GM23338 (cell line): ENCODE measurements at regions not wholly inside any gene's neighbourhood (a gene's known extent, or its start where the extent isn't known, plus 50 kb on each side); places are given as distances from the start of the nearest gene placed in this dataset.
A peak's percentile ranks its signal among the peaks of the same experiment; 100 is the strongest.

Experiments used
- ATAC-seq: fragments of 200-7000 bp; cut with Tn5 transposase; 3 replicates; pipeline ENCODE4 v1.9.1; 2020
- DNase-seq: peaks from one replicate; pipeline ENCODE4 v3.0.0-alpha.2; 2015; ENCODE audit warnings: low spot score
- H2AFZ ChIP-seq: fragments of 200-600 bp; sonication (generic); 2 replicates; pipeline ENCODE4 v1.8.0; 2016; ENCODE audit warnings: antibody characterized with exemption, mild to moderate bottlenecking, moderate library complexity
- H3F3A ChIP-seq: fragments of 200-600 bp; sonication (generic); replicated peaks from 2 replicates; pipeline ENCODE4 v1.8.0; 2017; ENCODE audit warnings: antibody characterized with exemption, mixed run types, low read depth
- H3K27ac ChIP-seq: fragments of 200-600 bp; sonication (generic); 2 replicates; pipeline ENCODE4 v1.6.1; 2016; ENCODE audit warnings: low read depth
- H3K27me3 ChIP-seq: fragments of 200-600 bp; sonication (generic); 2 replicates; pipeline ENCODE4 v1.8.0; 2016; ENCODE audit warnings: mild to moderate bottlenecking, mixed run types, moderate library complexity; ENCODE audit not compliant: insufficient read depth
- H3K36me3 ChIP-seq: fragments of 200-600 bp; sonication (generic); 2 replicates; pipeline ENCODE4 v1.8.0; 2016; ENCODE audit warnings: mild to moderate bottlenecking; ENCODE audit not compliant: insufficient read depth
- H3K4me1 ChIP-seq: fragments of 200-600 bp; sonication (generic); 2 replicates; pipeline ENCODE4 v1.8.0; 2016; ENCODE audit warnings: mild to moderate bottlenecking, moderate library complexity; ENCODE audit not compliant: insufficient read depth
- H3K4me2 ChIP-seq: fragments of 200-600 bp; sonication (generic); 2 replicates; pipeline ENCODE4 v1.7.1; 2017; ENCODE audit warnings: mixed run types
- H3K4me3 ChIP-seq: fragments of 200-600 bp; sonication (generic); 2 replicates; pipeline ENCODE4 v1.6.1; 2016; ENCODE audit warnings: mixed run types
- H3K79me2 ChIP-seq: fragments of 200-600 bp; sonication (generic); replicated peaks from 2 replicates; pipeline ENCODE4 v1.8.0; 2017; ENCODE audit warnings: mild to moderate bottlenecking; ENCODE audit not compliant: insufficient read depth
- H3K9me2 ChIP-seq: fragments of 200-600 bp; sonication (generic); 2 replicates; pipeline ENCODE4 v1.8.0; 2017; ENCODE audit not compliant: insufficient read depth
- H4K20me1 ChIP-seq: fragments of 200-600 bp; sonication (generic); replicated peaks from 2 replicates; pipeline ENCODE4 v1.8.0; 2017; ENCODE audit warnings: mild to moderate bottlenecking; ENCODE audit not compliant: insufficient read depth
- H3K27ac Mint-ChIP-seq: 2 replicates; pipeline ENCODE4 v1.8.0; 2020; ENCODE audit warnings: inconsistent platforms, mild to moderate bottlenecking, moderate library complexity, mixed read lengths
- H3K27me3 Mint-ChIP-seq: 3 replicates; pipeline ENCODE4 v1.8.0; 2022; ENCODE audit warnings: low read depth, mild to moderate bottlenecking, moderate library complexity, mixed read lengths, inconsistent platforms; ENCODE audit not compliant: insufficient read depth, poor library complexity
- H3K36me3 Mint-ChIP-seq: 3 replicates; pipeline ENCODE4 v1.8.0; 2021; ENCODE audit warnings: low read depth, mild to moderate bottlenecking, inconsistent platforms, moderate library complexity, mixed read lengths
- H3K4me1 Mint-ChIP-seq: 3 replicates; pipeline ENCODE4 v1.8.0; 2020; ENCODE audit warnings: mild to moderate bottlenecking, inconsistent platforms, mixed read lengths
- H3K4me3 Mint-ChIP-seq: 3 replicates; pipeline ENCODE4 v1.8.0; 2021; ENCODE audit warnings: moderate library complexity, mild to moderate bottlenecking, inconsistent platforms, mixed read lengths
- H3K9me3 Mint-ChIP-seq: 3 replicates; pipeline ENCODE4 v1.8.0; 2020; ENCODE audit warnings: moderate library complexity, mild to moderate bottlenecking, inconsistent platforms, mixed read lengths
- CTCF ChIP-seq, 2 experiments: fragments of 200-600 bp in 1 of 2; sonication (generic) in 1 of 2; conservative IDR thresholded peaks; 2 replicates each; pipeline versions ENCODE4 v1.5.1 to v1.6.1; 2016 to 2017; ENCODE audit warnings: antibody characterized with exemption in 2 of 2, low read depth in 2 of 2, mild to moderate bottlenecking in 2 of 2, moderate library complexity in 1 of 2
- EZH2phosphoT487 ChIP-seq: fragments of 200-600 bp; sonication (generic); IDR thresholded peaks from one replicate; pipeline ENCODE4 v1.8.1; 2018; ENCODE audit warnings: antibody characterized with exemption; ENCODE audit not compliant: unreplicated experiment
- NANOG ChIP-seq: IDR thresholded peaks from 2 replicates; pipeline ENCODE4 v1.6.1; 2016; ENCODE audit warnings: antibody characterized with exemption, borderline replicate concordance
- REST ChIP-seq: IDR thresholded peaks from one replicate; pipeline ENCODE4 v1.6.1; 2018; ENCODE audit warnings: antibody characterized with exemption; ENCODE audit not compliant: unreplicated experiment
- ZNF331 ChIP-seq: fragments of 250-450 bp; sonication (Bioruptor Pico); IDR thresholded peaks from 2 replicates; pipeline ENCODE4 v1.5.0; 2020; ENCODE audit warnings: low read depth, mild to moderate bottlenecking, moderate library complexity

DNA sequence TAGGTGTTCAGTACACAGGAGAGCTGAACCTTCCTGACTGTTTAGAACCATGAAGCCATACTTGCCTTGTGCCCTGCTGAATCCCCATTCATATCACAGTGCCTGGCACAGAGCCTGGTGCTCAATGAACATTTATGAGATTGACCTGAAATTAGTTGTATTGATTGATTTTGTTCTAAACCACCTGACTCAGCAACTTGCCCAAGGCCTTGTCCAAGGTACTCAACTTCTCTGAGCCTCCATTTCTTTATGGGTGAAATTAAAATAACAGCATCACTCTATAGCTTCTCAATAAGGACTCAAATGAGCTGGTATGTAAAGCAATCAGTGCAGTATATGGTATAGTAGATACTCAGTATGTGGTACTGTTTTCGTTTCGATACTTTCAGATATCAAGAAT lies 208.1 kb downstream of the SLC39A8 start:
- no peaks in the 10 kb centered on the region for H3K9me3 Mint-ChIP-seq
- no peak overlapping the region for H2AFZ ChIP-seq
- H3K27me3 ChIP-seq, result no peaks in the 10 kb centered on the region
- no peaks in the 10 kb centered on the region for H3F3A ChIP-seq
- no peak overlapping the region for H3K4me2 ChIP-seq
- H3K4me3 ChIP-seq, result no peak overlapping the region
- no peaks in the 10 kb centered on the region for H3K36me3 ChIP-seq
- no peak for TF ChIP-seq EZH2phosphoT487
- TF ChIP-seq NANOG, result no peak
- TF ChIP-seq REST, result peak; percentile 42
- no peak for TF ChIP-seq ZNF331
- H3K4me3 Mint-ChIP-seq, result no peak overlapping the region
- H3K27ac Mint-ChIP-seq, result no peak overlapping the region
- H4K20me1 ChIP-seq, result no peaks in the 10 kb centered on the region
- DNase-seq (no peak), ATAC-seq (no peak)
- peaks cover 4% of the 10 kb centered on the region; the same call in 2 of the 3 replicates for H3K4me1 Mint-ChIP-seq
- H3K79me2 ChIP-seq, result no peaks in the 10 kb centered on the region
- no peaks in the 10 kb centered on the region for H3K9me2 ChIP-seq
- H3K4me1 ChIP-seq, result no peaks in the 10 kb centered on the region
- peaks cover 3% of the 10 kb centered on the region for H3K27me3 Mint-ChIP-seq
- no peak overlapping the region for H3K27ac ChIP-seq
- no peaks in the 10 kb centered on the region; the same call in 2 of the 3 replicates for H3K36me3 Mint-ChIP-seq

DNA sequence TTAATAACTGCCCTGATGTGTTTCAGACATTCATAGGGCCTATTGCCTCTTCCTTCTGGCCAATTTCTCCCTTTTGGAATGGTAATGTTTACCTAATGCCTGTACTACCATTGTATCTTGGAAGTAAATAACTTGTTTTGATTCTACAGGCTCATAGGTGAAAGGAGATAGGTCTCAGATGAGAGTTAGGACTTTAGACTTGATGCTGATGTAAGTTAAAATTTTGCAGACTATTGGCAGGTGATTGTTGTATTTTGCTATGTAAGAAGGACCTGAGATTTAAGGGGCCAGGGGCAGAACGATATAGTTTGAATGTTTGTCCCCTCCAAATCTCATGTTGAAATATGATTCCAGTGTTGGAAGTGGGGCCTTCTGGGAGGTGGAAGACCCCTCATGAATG lies 215.5 kb downstream of the SLC39A8 start:
- no peak for ATAC-seq
- H3K27ac Mint-ChIP-seq, result no peak overlapping the region
- H3K79me2 ChIP-seq, result no peaks in the 10 kb centered on the region

More for the DNA sequence above, 215.5 kb downstream of the SLC39A8 start:
- H3K4me3 Mint-ChIP-seq, result no peak overlapping the region
- no peaks in the 10 kb centered on the region for H3K27me3 ChIP-seq
- no peaks in the 10 kb centered on the region for H3F3A ChIP-seq
- DNase-seq, result no peak
- no peaks in the 10 kb centered on the region for H3K36me3 ChIP-seq
- peaks cover 4% of the 10 kb centered on the region; the same call in 2 of the 3 replicates for H3K36me3 Mint-ChIP-seq
- H4K20me1 ChIP-seq, result no peaks in the 10 kb centered on the region
- H2AFZ ChIP-seq, result no peak overlapping the region
- H3K4me2 ChIP-seq, result no peak overlapping the region
- H3K4me1 ChIP-seq, result no peaks in the 10 kb centered on the region
- TF ChIP-seq ZNF331, result no peak
- no peak for TF ChIP-seq CTCF (conservative IDR thresholded peaks at IDR 0.05; ENCODE audit: low read depth in 2 of 2)
- TF ChIP-seq NANOG, result no peak
- peaks cover 6% of the 10 kb centered on the region; the same call in 1 of the 2 replicates for H3K9me2 ChIP-seq
- H3K4me3 ChIP-seq, result no peak overlapping the region
- peaks cover 8% of the 10 kb centered on the region for H3K9me3 Mint-ChIP-seq
- H3K27ac ChIP-seq, result no peak overlapping the region
- no peaks in the 10 kb centered on the region for H3K4me1 Mint-ChIP-seq
- peaks cover 3% of the 10 kb centered on the region for H3K27me3 Mint-ChIP-seq
